HG02870 (cell line): ENCODE measurements at regions not wholly inside any gene's neighbourhood (a gene's known extent, or its start where the extent isn't known, plus 50 kb on each side); places are given as distances from the start of the nearest gene placed in this dataset.
"Not testable (repeated sequence)": the region's sequence is repeated elsewhere in the genome, so short reads cannot be mapped to it uniquely, and the experiment has no call there.

Experiments used
- ATAC-seq: cut with Tn5 transposase; IDR thresholded peaks from one replicate; pipeline ENCODE4 v1.9.1; 2021; ENCODE audit warnings: mild to moderate bottlenecking, moderate library complexity; ENCODE audit not compliant: unreplicated experiment

DNA sequence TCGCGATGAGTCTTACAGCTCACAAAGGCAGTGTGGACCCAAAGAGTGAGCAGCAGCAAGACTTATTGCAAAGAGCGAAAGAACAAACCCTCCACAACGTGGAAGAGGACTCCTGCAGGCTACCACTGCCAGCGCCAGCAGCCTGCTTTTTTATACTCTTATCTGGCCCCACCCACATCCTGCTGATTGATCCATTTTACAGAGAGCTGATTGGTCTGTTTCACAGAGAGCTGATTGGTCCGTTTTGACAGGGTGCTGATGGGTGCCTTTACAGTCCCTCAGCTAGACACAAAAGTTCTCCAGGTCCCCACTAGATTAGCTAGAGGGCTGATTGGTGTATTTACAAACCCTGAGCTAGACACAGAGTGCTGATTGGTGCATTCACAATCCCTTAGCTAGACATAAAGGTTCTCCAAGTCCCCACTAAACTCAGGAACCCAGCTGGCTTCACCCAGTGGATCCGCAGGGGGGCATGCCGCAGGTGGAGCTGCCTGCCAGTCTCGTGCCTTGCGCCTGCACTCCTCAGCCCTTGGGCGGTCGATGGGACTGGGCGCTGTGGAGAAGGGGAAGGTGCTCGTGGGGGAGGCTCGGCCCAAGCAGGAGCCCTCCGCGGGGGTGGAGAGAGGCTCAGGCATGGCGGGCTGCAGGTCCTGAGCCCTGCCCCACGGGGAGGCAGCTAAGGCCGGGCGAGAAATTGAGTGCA is 75.7 kb downstream of the QDPR start:
- not testable (repeated sequence) for ATAC-seq

DNA sequence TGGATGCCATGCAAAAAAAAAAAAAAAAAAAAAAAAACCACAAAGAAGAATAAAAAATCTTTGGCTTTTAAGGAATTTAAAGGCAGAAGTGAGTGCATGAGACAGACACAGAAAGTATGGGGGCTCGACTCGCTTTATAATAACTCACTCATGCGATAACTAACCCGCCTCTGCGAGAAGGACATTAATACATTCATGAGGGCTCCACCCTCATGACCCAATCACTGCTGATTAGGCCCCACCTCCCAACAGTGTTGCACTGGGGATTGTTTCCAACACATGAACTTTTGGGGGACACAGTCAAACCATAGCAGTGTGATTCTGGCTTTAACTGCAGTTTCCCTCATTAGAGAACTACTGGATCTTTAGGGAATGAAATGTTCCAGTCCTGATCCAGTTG is 78.1 kb downstream of the QDPR start:
- no peak for ATAC-seq

DNA sequence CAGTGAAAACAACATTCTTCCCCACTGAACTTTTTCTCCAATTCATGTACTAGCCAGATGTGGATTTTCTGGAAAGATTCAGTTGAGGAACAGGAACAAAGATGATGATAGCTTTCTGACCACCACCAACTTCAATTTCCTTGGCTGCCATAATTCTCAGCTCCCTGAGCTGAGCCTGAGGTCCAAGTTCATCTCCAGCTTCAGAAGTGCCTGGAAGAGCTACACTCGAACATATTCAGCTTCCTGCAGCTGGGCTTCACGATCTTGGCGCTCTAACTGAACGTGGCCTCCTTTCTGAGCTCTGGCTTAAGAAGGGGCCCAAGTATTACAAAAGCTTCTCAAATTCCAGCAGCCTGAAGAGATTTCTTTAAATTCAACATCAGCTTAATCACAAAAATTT is 83.9 kb downstream of the QDPR start:
- ATAC-seq = no peak

DNA sequence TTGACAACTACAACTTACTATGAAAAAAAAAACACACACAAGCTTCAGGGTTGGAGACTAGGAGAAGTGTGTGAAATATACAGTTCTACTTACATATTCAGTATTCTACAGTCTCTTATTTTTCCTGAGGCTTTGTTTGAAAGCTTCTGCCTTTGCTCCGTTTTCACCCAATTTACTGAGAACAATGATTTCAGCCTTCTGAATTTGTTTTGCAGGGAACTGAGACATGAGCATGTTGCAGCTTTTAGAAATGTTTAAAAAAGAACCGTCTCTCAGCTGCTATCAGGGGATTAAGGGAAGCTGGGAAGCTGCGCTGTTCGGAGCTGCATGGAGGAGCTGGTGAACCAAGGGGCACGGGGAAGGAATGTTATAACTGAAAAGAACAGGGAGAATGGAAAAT is 85.7 kb downstream of the QDPR start:
- no peak for ATAC-seq

DNA sequence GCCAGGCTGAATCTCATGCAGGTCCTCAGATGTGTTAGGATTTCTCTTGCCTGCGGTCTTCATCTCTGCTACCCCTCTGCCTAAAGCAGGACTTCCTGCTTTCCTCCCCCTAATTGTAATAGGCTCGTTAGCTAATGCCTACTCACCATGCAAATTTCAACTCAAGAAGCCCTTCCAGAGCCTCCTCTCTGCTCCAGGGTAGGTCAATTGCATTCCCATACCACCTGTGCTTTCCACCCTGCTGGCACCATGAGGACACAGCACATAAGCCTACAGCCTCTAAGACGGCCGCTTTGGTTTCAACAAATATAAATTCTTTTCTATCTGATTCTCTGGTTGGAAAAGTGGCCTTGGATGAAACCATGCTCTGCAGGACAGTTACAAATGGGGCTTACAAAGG is 93.9 kb downstream of the QDPR start:
- no peak for ATAC-seq

DNA sequence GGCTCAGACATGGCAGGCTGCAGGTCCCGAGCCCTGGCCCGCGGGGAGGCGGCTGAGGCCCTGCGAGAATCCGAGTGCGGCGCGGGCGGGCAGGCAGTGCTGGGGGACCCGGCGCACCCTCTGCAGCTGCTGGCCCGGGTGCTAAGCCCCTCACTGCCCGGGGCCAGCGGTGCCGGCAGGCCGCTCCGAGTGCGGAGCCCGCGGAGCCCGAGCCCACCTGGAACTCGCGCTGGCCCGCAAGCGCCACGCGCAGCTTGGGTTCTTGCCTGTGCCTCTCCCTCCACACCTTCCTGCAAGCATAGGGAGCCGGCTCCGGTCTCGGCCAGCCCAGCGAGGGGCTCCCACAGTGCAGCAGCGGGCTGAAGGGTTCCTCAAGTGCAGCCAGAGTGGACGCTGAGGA is 97.5 kb downstream of the QDPR start:
- no peak for ATAC-seq

DNA sequence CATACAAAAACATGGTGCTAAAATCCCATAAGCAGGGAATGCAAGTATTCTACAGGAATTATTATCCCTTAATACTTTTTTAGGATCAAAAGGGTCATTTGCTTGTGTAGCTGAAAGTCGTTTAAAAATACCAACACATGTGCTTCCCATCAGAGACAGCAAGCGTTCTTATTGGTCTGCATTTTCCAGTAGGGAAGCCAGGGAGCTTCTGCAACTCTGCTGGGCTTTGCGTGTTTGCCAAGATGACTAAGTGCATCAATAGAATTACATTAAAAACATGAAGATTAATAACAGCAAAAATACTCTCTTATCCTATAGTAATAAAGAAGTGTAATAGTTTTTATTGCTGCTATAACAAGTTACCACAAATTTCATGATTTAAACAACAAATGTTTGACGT is 111.2 kb downstream of the QDPR start:
- no peak for ATAC-seq

DNA sequence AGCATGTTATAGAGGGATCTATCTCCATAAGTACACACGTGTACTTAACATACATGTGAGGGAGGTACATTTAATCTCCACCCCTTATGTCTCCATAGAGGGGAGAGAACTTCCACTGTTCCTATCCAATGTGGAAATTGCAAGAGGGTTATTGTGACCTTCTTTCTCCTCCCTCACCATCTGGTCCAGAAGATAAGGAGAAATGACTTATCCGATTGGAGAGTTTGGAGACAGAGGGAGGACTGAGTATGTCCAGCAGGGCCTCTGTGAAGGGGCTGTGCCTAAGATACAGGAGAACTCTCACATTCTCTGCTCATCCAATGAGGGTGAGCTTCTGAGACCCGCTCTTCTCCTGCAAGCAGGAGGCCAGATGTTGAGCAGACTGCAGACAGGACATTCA is 113.1 kb downstream of the QDPR start:
- ATAC-seq = no peak

DNA sequence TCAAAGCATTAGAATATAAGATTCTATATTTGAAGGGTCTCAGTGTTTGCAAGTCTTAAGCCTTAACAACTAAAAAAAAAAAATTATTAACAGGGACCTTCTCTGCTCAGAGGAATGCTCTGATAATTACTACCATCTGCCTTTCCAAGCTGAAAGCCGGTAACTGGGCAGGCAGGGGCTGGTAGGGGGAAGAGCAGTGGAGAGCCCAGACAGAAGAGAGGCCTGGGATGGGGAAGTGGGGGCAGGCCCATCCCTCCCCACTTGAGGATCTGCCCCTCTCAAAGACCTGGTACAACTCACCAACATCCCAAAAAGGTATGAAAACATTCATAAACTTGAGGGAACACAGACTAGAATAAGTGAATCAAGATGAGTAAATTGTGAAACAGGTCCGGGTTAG is 113.9 kb downstream of the QDPR start:
- ATAC-seq = no peak

DNA sequence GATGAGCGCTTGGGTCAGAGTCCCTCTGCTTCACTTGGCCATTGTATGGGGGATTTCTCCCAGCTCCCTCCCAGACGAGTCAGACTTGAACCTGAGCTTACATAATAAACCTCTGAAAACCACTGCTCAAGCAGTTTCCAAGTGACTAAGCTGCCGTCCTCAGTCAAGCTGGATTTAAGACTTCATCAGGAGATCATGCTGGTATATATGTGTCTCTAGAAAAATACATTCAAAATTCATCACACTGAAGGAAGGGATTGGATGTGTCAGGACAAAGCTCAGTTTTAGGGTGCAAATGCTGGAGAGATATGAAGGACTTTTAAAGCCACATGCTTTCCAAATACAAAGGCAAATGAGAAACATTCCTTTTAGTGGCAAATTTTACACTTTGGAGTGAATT is 114.3 kb downstream of the QDPR start:
- ATAC-seq = no peak

DNA sequence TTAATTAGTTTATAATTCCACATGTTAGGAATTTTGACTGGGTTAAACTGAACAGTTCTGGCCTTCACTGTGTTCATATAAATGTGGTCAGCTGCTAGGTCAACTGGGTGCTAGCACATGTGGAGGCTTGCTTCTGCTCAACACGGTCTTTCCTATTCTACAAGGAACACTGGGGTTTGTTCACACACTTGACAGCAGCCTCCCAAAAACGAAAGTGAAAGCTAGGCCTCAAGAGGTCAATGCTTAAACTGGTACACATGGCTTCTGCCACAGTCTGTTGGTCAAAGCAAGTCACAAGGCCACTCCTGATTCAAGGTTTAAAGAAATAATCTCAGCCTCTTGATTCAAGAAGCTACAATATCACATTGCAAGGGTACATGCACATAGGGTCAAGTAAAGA is 126.5 kb downstream of the QDPR start:
- peak; percentile 62 for ATAC-seq

DNA sequence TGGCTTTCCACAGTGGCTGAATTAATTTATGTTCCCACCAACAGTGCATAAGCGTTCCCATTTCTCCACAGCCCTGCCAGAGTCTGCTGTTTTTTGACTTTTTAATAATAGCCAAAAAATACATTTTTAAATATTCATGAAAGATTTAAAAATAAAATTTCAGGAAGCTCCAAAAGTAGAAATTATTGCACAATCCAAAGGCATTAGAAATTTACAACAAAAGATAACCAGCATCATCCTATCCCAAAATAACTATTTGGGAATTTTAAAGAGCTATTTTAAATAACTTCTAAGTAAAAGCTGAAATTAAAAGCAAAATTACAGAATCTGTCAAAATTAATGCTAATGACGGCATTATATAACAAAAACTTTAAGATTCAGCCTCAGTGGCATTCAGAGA is 131.5 kb downstream of the QDPR start:
- ATAC-seq = no peak

DNA sequence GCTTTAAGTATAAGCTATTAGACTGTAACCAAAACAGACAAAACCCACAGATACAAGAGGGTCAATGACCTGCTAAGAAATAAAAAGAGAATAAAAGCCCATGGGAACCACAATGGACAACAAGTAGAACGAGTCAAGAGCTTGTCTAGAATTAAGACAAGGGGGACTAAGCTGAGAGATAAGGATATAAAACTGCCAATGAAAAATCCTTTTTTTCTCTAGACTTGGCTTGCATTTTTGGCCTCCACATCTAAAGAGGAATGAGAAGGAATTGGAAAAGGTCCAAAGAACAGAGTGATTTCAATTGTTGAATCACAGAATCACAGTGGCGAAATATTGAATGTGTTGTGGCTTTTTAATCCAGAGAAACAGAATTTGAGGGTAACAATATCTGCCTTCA is 135.7 kb downstream of the QDPR start:
- ATAC-seq = no peak

DNA sequence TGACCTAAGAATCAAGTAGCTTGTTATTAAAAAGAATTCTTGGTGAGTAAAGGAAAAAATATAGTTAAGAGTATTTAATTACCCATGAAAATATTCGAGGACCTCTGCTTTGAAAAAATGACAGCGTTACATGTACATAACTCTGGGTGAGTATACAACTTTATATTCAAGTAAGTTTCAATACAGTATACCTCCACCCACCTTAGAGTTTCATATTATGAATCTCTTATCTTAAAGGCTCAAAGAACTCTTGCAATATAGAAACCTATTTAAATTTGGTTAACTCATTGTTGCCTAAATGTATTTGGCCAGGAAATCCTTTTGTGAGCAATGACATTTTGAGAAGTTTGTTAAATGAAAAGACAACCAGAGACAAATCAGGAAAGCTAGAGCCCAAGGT is 138.2 kb downstream of the QDPR start:
- no peak for ATAC-seq

DNA sequence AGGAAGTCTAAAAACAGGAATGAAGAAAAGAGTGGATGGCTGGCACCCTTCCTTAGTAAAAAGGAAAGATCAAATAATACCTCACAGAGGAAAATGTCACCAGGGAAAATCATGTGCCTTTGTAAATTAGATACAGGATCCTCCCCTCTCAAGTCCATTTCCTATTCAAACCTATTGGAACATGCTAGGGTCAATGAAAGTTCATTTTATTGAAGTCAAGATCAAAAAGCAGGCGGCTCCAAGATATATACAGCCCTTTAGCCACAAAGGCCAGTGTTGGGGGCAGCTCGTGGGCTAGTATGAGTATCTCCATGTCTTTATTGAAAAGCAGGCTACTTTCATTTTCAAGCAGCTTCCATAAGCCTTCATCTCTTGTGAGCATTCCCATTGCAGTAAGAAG is 141.1 kb downstream of the QDPR start:
- ATAC-seq = no peak

DNA sequence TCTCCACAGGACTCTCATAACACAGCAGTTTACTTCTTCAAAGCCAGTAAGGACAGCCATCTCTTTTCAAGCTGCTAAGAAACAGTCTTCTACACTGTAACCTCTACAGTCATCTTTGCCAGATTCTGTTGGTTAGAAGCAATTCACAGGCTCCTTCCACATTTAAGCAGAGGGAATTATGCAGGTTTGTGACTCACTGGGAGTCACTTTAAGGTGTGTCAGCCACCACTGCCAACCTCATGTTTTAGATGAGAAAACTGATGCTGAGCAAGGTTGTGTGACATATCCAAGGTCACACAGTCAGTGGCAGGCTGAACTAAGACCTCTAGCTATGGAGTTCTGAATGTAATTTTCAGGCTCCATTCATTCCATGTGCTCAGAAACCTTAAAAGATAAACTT is 143.5 kb downstream of the QDPR start:
- ATAC-seq = no peak

DNA sequence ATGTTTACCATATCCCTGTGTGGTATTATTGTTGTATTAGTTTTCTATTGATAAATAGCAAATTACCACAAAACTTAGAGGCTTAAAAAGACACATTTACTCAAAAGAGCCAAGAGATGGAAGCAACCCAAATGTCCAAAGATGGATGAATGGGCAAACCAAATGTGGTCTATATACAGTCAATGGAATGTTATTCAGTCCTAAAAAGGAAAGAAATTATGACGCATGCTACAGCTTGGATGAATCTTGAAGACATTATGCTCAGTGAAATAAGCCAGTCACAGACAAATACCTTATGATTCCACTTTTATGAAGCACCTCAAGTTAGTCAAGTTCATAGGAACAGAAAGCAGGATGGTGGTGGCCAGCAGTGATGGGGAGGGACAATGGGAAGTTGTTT is 144.7 kb downstream of the QDPR start:
- no peak for ATAC-seq

DNA sequence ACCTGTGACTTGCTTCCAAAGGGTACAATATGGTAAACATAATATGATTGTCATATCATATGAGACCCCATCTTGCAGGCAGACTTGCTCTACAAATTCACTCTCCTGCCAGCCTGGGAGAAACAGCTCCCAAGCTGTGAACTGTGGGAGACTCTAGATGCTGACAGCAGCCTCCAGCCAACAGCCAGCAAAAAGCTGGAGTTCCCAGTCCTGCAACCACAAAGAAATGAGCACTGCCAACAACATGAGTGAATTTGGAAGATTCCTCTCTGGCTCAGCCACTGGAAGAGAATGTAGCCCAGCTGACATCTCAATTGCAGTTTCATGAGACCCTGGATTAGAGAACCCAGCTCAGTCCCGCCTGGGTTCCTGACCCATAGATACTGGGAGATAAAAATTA is 145.4 kb downstream of the QDPR start:
- no peak for ATAC-seq

DNA sequence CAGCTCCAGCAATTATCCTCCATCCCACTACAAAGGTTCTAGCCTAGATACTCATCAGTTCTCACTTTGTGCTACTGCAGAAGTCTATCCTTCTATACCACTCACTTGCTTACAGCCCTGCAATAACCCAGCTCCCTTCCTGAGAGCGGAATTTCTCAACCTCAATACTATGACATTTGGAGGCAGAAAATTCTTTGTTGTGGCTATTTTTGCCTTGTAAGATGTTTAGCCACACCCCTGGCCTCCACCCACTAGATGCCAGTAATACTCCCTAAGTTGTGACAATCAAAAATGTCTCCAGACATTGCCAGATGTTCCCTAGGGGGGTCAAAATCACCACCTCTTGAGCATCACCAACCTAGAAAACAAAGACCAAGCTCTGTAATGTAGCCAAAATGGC is 149.5 kb downstream of the QDPR start:
- no peak for ATAC-seq

DNA sequence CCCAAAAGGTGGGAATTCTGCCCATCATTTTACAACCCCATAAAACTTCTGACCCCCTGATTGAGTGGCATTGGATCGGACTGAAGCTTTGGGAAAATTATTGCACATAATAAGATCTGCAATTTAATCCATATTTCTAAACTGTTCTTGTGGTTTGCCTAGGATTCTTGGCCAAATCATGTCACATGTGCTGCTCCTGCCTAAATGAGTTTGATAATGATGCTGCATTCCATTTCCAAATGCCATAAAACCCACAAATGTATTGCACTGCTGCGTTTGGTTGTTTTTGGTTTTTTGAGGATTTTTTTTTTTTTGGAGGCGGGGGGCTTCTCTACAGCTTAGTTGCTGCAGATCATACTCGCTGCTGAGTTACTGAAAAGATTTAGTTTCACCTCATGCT is 153.6 kb downstream of the QDPR start:
- no peak for ATAC-seq

DNA sequence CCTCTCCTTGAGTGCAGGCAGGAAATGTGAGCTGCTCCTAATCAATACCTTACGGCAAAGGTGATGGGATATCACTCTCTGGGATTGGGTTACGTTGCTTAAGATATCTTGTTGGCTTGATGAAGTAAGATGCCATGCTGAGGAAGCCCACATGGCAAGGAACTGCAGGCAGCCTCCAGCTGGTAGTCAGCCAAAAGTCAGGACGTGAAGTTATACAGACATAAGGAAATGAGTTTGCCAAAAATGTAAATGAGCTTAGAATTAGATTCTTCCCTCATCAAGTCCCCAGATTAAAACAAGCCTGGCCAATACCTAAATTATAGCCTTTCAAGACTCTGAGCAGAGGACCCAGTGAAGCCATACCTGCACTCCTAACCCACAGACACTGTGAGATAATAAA is 155.0 kb downstream of the QDPR start:
- ATAC-seq = no peak

DNA sequence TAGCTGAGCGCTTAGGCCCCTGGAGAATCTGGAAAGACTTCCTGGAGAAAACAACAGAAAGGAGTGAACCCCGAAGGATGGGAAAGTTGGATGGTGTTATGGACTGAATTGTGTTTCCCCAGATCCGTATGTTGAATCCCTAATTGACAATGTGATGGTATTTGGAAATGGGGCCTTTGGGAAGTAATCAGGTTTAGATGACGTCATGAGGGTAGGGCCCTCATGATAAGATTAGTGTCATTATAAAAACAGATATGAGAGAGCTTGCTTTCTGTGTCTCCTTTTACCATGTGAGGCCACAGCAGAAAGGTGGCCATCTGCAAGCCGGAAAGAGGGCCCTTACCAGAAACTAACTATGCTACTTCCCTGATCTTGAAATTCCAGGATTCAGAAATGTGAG is 159.5 kb downstream of the QDPR start:
- ATAC-seq = no peak

DNA sequence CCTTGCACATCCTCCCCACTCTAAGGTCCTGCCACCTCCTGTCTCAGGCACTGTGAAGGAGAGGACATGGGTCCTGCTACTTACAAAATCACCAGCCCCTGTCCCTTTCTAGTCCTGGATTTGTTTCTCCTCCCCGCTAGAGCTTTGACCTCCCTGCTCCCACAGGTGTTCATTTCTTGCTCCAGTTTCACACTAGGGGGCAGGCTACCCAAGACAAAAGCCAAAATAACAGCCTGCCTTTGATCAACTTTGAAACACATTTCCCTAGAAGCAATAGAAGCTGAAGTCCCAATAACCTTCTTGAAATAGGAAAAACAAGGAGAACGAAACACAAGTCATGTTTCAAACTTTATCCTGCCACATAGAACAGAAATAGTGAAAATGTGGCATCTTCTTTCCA is 164.4 kb downstream of the QDPR start:
- ATAC-seq = peak; percentile 68

DNA sequence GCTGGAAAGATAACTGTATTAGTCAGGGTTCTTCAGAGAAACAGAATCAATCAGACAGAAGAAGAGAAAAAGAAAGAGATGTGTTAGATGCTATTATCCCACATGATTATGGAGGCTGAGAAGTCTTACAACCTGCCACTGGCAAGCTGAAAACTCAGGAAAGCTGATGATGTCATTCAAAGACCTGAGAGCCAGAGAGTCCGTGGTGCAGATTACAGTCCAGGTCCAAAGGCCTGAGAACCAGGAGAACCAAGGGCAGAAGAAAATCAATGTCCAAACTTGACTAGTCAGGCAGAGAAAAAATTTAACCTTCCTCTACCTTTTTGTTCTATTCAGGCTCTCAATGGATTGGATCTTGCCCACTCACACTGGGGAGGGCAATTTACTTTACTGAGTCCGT is 172.5 kb downstream of the QDPR start:
- no peak for ATAC-seq
